ENCODE measurements at regions not wholly inside any gene's neighbourhood (a gene's known extent, or its start where the extent isn't known, plus 50 kb on each side); places are given as distances from the start of the nearest gene placed in this dataset.

DNA sequence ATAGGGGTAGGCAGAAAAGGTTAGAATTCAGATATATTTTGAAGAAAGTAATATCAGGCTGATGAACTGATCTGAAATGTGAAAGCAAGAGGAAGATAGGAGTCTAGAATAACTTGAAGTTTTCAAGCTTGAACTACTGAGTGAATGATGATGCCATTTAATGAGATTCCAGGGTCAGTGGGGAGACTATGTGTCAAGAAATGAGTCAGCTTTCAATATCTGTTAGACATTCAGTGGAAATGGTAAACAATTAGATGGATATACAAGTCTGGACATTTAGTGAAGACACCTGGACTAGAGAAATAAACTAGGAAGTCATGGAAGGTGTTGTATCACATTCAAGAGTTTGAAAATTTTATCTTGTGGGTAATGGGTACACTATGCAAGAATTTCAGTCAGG is 326.9 kb downstream of the FSIP2 start:
- DNase-seq = no peak
- no peak for TF ChIP-seq POLR2A (IDR thresholded peaks at IDR 0.05)
- TF ChIP-seq, protein P1, sequence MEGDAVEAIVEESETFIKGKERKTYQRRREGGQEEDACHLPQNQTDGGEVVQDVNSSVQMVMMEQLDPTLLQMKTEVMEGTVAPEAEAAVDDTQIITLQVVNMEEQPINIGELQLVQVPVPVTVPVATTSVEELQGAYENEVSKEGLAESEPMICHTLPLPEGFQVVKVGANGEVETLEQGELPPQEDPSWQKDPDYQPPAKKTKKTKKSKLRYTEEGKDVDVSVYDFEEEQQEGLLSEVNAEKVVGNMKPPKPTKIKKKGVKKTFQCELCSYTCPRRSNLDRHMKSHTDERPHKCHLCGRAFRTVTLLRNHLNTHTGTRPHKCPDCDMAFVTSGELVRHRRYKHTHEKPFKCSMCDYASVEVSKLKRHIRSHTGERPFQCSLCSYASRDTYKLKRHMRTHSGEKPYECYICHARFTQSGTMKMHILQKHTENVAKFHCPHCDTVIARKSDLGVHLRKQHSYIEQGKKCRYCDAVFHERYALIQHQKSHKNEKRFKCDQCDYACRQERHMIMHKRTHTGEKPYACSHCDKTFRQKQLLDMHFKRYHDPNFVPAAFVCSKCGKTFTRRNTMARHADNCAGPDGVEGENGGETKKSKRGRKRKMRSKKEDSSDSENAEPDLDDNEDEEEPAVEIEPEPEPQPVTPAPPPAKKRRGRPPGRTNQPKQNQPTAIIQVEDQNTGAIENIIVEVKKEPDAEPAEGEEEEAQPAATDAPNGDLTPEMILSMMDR (IDR thresholded peaks at IDR 0.05) = no peak
- Histone ChIP-seq H3K27ac (no peak overlapping the region), H3K36me3 (no peaks in the 10 kb centered on the region), H3K4me3 (no peak overlapping the region), H3K27me3 (no peaks in the 10 kb centered on the region), H3K9me3 (no peaks in the 10 kb centered on the region), H3K4me1 (no peaks in the 10 kb centered on the region)
- intact Hi-C loops (cut with DNase I; ENCODE audit: low total_unique reads) = no loop called here

DNA sequence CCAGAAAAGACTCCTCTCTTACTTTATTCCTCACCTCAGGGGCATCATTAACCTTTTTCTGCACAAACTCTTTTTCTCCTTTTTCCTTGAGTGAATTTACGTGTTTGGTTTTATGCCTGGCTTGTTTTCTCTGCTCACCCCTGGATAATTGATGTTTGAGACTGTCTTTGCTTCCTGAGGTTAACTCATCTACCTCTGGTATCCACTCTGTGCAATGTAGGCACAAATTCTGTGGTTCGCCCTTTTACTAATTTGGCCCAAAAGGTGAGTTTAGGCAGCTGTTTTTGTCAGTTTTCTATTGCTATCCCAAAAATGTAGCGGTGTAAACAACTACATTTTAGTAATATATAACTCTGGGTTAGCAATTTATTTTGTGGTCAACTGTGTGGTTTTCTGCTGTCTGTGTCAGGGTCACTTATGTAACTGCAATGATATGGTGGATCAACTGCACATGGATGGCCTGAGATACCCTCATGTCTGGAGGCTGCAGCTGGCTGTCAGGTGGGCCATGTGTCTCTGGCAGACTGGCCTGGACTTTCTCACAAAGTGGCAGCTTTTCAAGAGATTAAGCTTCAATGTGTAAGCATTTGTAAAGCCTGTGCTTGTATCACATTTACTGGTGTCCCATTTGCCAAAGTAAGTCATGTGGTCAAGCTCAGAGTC is 329.7 kb downstream of the FSIP2 start:
- DNase-seq = no peak
- intact Hi-C loops (cut with DNase I; ENCODE audit: low total_unique reads) = no loop called here
- Histone ChIP-seq H3K4me1 (no peaks in the 10 kb centered on the region), H3K27me3 (no peaks in the 10 kb centered on the region), H3K36me3 (no peaks in the 10 kb centered on the region), H3K9me3 (no peaks in the 10 kb centered on the region), H3K27ac (no peak overlapping the region), H3K4me3 (no peak overlapping the region)
- TF ChIP-seq POLR2A (IDR thresholded peaks at IDR 0.05) = no peak
- TF ChIP-seq, protein P1 (IDR thresholded peaks at IDR 0.05) = no peak

DNA sequence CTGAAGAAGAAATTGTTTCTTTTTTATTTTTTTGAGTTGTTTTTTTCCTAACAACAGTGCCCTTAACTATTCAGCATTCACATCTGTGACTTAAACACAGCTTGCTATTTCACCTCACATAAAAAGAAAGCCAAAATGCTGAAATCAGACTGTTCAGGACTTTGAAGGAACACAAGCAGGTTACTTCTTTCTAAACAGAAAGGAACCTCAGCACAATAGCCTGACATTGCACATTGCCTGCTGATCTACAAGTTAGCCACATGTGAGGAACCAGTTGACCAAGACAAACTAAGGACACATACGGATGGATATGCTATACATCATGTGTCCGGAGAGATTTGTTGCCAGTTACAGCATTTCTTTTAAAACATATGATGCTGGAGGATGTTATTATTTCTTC is 331.1 kb downstream of the FSIP2 start:
- no peak for TF ChIP-seq POLR2A (IDR thresholded peaks at IDR 0.05)
- TF ChIP-seq, protein P1 (IDR thresholded peaks at IDR 0.05) = no peak
- Histone ChIP-seq H3K36me3 (no peaks in the 10 kb centered on the region), H3K27me3 (no peaks in the 10 kb centered on the region), H3K9me3 (no peaks in the 10 kb centered on the region), H3K4me3 (no peak overlapping the region), H3K27ac (no peak overlapping the region), H3K4me1 (no peaks in the 10 kb centered on the region)
- intact Hi-C loops (cut with DNase I; ENCODE audit: low total_unique reads) = no loop called here
- DNase-seq = no peak

DNA sequence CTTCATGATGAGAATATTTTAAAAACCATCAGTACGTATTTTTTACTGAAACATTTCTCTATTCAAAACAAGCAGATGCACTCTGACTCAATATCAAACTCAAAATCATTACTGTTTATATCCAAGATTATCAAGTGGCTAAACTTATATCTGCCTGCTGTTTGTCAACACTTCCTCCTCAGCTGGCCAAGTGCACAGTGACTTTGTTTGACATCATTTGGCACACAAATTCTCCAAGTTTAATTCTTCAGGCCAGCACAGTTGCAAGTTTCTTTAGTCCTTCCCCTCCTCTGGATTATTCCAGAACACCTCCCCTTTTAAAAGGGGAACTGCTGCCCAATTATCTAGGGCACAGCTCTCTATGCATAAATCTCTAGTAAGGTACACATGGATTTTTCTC is 346.6 kb downstream of the FSIP2 start:
- Histone ChIP-seq H3K9me3 (no peaks in the 10 kb centered on the region), H3K36me3 (no peaks in the 10 kb centered on the region), H3K4me1 (no peaks in the 10 kb centered on the region), H3K4me3 (no peak overlapping the region), H3K27ac (no peak overlapping the region), H3K27me3 (no peaks in the 10 kb centered on the region)
- TF ChIP-seq, protein P1 (IDR thresholded peaks at IDR 0.05) = no peak
- no peak for TF ChIP-seq POLR2A (IDR thresholded peaks at IDR 0.05)
- intact Hi-C loops (cut with DNase I; ENCODE audit: low total_unique reads) = no loop called here
- DNase-seq = no peak

DNA sequence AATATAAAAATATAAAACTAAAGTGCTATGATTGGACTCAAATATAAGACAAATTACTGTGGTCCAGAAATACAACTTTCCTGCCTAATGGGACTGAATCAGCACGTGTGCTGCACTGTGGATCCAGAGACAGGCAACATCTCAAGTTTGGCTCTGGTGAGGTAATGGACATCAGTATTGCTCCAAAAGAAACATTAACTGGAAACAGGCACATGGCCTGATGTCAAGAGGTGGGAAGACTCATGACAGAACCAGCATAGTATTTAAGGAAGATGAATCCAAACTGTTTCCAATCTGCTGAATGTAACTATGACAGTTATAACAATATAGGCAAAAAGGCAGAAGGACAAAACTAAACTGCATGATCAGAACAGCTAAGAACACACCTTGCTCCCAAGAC is 354.6 kb downstream of the FSIP2 start:
- no peak for DNase-seq
- no peaks in the 10 kb centered on the region for H3K27me3 ChIP-seq
- no peak overlapping the region for H3K27ac ChIP-seq
- intact Hi-C loops (cut with DNase I; ENCODE audit: low total_unique reads) = no loop called here
- H3K36me3 ChIP-seq = no peaks in the 10 kb centered on the region
- no peaks in the 10 kb centered on the region for H3K4me1 ChIP-seq
- H3K4me3 ChIP-seq = no peak overlapping the region
- no peaks in the 10 kb centered on the region for H3K9me3 ChIP-seq
- TF ChIP-seq POLR2A (IDR thresholded peaks at IDR 0.05) = no peak
- TF ChIP-seq, protein P1 (IDR thresholded peaks at IDR 0.05) = no peak
